ENCODE measurements at regions not wholly inside any gene's neighbourhood (a gene's known extent, or its start where the extent isn't known, plus 50 kb on each side); places are given as distances from the start of the nearest gene placed in this dataset.

DNA sequence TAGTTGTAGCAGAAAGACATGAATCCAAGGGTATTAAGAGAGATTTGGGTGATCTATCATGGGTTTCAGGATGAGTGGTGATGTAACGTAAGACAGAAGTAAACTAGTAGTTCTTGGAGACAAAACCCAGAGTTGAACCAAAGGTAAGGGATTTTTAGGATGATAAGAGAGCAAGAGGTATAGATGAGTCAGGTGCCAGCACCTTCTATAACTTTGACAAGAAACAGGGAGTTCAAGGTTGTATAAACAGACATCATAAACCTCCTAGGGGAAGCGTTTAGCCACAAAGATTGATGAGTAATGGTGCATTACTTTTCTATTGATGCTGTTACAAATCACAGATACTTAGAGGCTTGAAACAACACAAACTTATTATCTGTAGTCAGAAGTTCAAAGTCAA, 447.3 kb upstream of the ARHGEF26 start:
- no peak for DNase-seq

- no peak for DNase-seq
Observed at GRCh38 chr3:153679714-153680113, 441.5 kb upstream of the ARHGEF26 start.

GRCh38 chr3:153680526-153680925, 440.7 kb upstream of the ARHGEF26 start:
- DNase-seq: no peak

DNA sequence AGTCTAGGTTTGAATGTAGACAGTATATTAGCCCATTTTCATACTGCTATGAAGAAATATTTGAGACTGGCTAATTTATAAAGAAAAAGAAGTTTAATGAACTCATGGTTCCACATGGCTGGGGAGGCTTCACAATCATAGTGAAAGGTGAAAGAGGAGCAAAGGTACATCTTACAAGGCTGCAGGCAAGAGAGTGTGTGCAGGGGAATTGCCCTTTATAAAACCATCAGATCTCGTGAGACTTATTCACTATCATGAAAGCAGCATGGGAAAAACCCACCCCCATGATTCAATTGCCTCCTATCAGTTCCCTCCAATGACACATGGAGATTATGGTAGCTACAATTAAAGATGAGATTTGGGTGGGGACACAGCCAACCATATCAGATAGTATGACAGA, 440.1 kb upstream of the ARHGEF26 start:
- DNase-seq: no peak

DNA sequence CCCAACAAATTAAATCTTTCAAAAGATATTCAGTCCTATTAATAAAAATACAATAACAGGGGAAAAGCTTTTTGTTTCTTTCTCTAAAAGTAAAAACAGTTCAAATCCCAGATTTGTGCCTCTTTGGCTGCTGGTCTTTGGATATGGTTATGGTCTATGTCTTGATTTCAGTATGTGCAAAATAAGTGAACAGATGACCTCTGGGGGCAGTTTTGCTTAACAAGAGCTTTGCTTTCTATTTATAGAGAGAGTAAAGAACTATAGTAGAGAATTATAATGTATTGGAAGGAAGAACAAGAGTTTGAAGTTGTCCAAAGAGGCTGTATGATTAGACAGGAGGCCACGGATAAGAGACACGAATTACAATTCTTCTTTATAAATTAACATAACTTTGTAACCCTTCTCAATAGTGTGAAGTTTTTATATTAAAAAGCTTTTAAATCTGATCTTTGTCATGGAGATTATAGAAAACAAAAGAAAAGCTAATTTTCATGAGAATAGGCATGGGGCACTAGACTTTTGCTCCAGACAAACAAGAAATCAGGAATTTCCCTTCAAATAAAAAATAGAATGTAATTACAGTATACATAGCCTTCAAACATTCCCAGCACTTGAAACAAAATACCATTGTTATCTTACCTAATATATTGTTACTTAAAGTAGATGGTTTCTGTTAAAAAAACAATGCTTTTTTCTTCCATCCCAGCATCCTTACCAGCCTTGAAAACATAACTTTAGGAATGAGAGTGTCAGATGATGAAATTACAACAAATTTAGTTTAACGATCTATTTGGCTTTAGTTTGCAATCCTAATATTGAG, 432.7 kb upstream of the ARHGEF26 start:
- DNase-seq: no peak

DNA sequence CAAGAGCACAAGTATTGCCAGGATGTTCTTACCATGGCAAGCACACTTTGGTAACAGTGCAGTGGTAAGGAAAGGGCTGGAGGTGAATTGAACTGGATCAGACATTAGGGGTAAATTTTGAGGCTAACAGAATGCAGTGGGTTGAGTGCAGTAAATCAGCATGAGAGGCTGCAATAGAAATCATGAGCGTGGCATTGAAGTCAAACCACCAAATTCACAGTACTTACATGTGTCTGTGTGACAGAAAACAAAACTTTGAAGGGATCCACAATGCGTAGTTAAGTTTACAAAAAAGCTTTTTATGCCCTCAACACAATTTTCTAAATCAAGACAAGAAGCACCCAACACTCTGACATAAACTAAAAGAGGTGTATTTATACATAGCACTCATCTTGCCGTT, 428.0 kb upstream of the ARHGEF26 start:
- DNase-seq: no peak

GRCh38 chr3:153702106-153702505, 419.1 kb upstream of the ARHGEF26 start:
- DNase-seq: no peak

DNA sequence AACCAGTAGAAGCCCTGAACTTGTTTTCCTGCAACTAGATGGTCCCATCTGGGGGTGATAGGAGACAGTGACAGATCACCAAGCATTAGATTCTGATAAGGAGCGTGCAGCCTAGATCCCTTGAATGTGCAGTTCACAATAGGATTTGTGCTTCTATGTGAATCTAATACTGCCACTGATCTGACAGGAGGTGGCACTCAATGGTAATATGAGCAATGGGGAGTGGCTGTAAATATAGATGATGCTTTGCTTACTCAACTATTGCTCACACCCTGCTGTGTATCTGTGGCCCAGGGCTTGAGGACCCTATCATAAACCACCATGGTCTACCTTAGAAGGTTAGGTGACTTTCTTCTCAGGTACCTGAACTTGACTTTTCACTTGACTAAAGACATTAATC, 417.1 kb upstream of the ARHGEF26 start:
- no peak for DNase-seq

DNA sequence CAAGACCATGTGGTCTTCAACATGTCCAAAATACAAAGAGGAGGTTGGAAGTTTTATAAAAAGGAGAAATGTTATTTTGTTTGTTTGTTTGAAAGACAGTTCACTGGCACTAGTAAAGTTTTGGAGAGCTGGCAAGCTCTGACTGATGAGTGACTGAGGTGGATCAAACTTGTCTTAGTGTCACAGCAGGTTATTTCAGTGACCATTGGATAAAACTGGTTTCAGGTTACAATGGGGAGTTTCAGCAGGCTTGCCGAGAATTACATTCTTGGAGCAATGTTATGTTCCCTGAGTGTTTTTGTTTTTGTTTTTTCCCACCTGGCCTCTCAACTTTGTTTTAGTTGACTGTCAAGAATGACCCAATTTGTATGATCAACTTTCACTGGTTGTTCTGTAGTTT, 414.5 kb upstream of the ARHGEF26 start:
- no peak for DNase-seq

DNA sequence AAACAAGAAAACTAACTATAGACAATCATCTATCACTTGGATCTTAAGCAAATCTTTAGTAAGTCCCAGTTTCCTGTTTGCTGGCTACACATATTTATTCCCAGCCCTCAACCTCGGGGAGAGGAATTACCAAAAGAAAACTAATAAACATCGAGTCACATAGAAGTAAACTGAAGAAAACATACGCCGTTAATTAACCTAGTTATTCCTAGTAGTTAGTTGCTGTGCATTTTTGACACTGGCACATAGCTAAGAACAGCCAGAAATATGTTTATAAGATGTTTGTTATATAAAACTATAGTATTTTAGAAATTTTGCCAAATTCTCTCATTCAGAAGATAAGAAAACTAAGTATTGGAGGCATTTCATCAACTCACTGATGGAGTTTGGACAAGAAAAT, 407.2 kb upstream of the ARHGEF26 start:
- DNase-seq: no peak

DNA sequence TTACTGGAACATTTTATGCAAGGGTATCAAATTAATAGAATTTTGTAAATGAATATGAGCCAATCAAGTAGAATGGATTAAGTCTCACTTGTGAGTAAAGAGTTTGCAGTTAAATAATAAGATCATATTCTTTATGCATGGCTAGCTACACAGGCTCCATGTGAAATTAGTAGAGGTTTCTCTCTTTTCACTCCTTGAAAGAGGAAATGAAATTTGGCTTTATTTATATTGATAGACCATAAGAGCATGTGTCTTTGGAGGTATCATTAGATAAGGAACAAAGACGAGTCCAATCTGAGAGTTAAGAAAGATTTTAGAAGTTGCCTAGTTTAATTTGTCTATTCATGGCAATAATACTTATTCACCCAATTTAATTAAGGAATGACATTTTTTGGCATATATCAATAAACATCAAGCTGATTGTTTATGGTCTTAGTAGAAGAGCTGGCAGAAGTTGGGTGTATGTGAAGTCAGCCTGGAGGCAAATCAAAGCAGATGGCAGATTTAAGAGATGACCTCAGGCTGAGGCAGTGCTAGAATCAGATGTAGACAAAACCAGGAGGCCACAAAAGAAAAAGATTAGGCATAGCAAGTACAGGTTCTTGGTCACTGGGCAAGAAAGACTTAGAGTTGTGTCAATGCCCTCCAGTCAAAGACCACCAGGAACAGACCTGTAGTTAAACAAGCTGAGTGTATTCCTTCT, 406.5 kb upstream of the ARHGEF26 start:
- DNase-seq: no peak

DNA sequence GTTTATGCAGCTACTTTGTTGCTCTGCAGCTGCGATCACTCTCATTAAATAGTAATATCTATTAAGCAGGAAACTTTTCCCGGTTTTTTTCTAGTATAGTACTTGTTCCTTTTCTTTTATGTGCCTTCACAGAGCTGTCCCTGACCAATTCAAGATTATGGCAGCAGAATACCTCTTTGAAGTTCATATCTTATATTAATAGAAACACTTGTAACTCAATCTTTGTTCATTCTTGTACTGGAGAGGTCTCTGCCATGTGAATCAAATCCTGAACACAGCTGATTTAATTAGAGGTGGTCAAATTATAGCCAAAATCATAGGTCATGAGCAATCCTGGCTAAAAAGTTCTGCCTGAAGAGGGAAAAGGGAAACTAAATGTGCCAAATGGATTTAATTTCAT, 399.0 kb upstream of the ARHGEF26 start:
- no peak for DNase-seq

DNA sequence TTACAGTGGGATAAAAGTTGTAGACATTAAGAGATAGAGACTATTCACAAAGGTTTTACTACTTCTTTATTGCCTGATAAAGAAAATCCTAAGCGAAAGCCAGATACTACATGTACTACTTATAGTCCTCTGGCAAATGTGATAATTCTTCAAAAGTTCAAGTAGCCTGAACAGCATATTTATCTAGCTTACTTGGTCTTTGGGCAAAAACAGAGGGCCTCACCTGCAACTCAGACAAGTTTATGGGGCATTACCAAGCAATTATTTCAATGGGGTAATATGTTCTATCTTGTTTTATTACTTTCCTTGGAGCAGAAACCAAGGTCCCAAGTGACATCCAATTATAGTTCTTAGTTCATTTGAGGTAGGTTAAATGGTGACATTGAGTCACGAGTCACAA, 390.1 kb upstream of the ARHGEF26 start:
- DNase-seq: no peak

DNA sequence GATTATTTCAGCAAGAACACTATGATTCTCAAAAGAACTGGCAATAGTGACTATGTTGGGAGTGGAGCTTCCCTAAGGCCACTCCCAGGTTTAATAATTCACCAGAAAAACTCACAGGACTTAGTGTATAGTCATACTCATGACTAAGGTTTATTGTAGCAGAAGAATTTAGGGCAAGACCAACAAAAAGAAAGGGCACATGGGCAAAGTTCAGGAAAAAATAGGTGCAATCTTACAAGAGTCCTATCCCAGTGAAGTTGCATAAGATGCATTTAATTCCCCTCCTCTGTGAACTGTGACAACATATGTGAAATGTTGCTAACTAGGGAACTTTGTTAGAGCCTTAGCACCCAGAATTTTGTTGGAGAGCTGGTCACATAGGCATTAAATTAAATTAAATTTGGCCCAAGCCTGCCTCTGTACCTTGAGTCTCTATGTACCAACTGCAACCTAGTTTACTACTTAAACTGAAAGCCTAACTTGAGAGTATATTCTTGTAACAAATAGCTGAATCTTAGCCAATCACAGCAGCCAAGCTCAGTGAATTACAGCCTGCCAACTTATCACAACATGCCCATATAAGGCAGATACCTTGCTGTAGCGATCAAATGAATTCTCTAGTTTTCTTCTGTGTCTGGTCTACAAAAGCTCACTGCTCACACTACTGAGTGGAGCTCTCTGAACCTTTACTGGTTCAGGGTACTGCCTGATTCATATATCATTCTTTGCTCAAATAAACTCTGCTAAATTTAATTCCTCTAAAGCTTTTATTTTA, 386.2 kb upstream of the ARHGEF26 start:
- DNase-seq: no peak

- DNase-seq: no peak
Observed at GRCh38 chr3:153740109-153740508, 381.1 kb upstream of the ARHGEF26 start.

GRCh38 chr3:153744889-153745288, 376.3 kb upstream of the ARHGEF26 start:
- no peak for DNase-seq

DNA sequence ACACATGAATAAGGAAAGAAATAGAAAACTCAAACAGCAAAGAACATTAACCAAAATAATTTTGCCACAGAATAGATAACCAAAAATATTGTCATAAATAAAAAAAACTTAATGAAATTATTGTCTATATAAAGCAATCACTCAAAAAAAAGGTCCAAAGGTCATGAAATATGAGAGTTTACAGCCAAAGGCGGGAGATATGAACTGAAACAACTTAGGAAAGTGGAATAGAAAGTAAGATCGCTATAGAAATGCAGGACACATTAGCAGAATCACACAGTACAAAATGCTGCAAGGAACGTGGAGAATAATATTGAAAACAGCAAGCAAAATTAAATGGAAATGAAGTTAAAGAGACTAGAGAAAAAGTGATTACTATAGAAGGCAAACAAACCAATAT, 375.0 kb upstream of the ARHGEF26 start:
- no peak for DNase-seq

DNA sequence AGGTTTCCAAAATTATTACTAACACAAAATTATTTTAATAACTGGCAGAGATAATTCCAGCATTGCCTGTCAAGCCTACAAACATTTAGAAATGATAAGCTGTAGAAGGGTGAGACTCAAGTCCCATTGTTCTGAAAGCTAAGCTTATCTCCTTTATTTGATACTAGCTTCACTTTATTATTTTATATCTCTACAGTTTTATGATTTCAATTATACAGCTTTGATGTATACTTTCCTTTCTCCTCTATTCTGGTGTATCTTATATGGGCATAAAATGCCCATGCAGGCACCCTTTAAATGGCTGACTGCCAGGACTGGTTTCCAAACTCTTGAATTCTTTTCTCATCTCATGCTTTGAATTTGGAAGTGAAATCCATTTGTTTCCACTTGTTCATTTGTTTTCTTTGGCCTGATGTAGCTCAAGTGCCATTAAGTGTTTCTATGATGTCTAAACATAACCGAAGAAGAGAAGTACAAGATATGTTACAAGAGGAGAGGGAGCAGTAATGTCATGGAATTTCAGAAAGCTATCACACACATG, 372.1 kb upstream of the ARHGEF26 start:
- no peak for DNase-seq

GRCh38 chr3:153752405-153753027, 368.7 kb upstream of the ARHGEF26 start:
- no peak for DNase-seq

- no peak for DNase-seq
Observed at GRCh38 chr3:153753035-153753434, 368.2 kb upstream of the ARHGEF26 start.

GRCh38 chr3:153756816-153757215, 364.4 kb upstream of the ARHGEF26 start:
- no peak for DNase-seq

DNA sequence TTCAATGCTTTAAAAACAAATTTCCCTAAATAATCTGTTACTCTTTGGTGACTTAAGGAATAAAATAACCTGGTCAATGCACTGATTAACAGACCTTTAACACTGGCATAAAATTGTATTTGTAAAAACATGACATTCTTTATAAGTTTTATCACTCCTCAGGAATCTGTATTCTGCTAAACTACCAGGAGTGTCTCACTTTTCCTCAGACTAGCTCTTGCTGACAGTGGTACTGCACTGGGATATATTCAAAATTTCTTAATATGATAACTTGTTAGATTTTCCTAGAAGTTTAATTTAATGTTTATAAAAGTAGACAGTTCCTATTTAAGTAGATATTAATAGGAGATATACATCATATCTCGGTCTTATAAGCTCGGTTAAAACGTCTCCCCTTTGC, 363.4 kb upstream of the ARHGEF26 start:
- DNase-seq: no peak

- DNase-seq: no peak
Observed at GRCh38 chr3:153760948-153761347, 360.2 kb upstream of the ARHGEF26 start.

Data from KG1 (cell line).